ENCODE measurements at regions not wholly inside any gene's neighbourhood (a gene's known extent, or its start where the extent isn't known, plus 50 kb on each side); places are given as distances from the start of the nearest gene placed in this dataset.

- Mint-ChIP-seq H3K4me3 (ENCODE audit: low read depth, unreplicated experiment) (no peak overlapping the region), H3K27ac (ENCODE audit: unreplicated experiment) (no peak overlapping the region), H3K27me3 (ENCODE audit: unreplicated experiment) (no peaks in the 10 kb centered on the region), H3K4me1 (ENCODE audit: low read depth, unreplicated experiment) (no peaks in the 10 kb centered on the region), H3K36me3 (ENCODE audit: insufficient read depth, unreplicated experiment) (no peaks in the 10 kb centered on the region), H3K9me3 (ENCODE audit: low read depth, unreplicated experiment) (no peaks in the 10 kb centered on the region)
- no peak for DNase-seq
- no TSS peak for BruUV-seq (replicated peaks)
- TF ChIP-seq CTCF (IDR thresholded peaks at IDR 0.05; ENCODE audit: unreplicated experiment) = no peak
- intact Hi-C loops (cut with micrococcal nuclease; ENCODE audit: unreplicated experiment) = no loop called here
- CTCF ChIA-PET = no interaction called here
These were observed 1675.3 kb upstream of the CDH6 start for GRCh38 chr5:29518176-29518575.

GRCh38 chr5:29516224-29516623, 1677.3 kb upstream of the CDH6 start:
- Mint-ChIP-seq H3K36me3 (ENCODE audit: insufficient read depth, unreplicated experiment) (no peaks in the 10 kb centered on the region), H3K27me3 (ENCODE audit: unreplicated experiment) (no peaks in the 10 kb centered on the region), H3K4me3 (ENCODE audit: low read depth, unreplicated experiment) (no peak overlapping the region), H3K27ac (ENCODE audit: unreplicated experiment) (no peak overlapping the region), H3K4me1 (ENCODE audit: low read depth, unreplicated experiment) (no peaks in the 10 kb centered on the region), H3K9me3 (ENCODE audit: low read depth, unreplicated experiment) (peaks cover 3% of the 10 kb centered on the region)
- DNase-seq = no peak
- CTCF ChIA-PET = no interaction called here
- TF ChIP-seq CTCF (IDR thresholded peaks at IDR 0.05; ENCODE audit: unreplicated experiment) = no peak
- intact Hi-C loops (cut with micrococcal nuclease; ENCODE audit: unreplicated experiment) = no loop called here
- no TSS peak for BruUV-seq (replicated peaks)

GRCh38 chr5:29508131-29508530, 1685.4 kb upstream of the CDH6 start:
- no peaks in the 10 kb centered on the region for H3K27me3 Mint-ChIP-seq (ENCODE audit: unreplicated experiment)
- peaks cover 15% of the 10 kb centered on the region for H3K9me3 Mint-ChIP-seq (ENCODE audit: low read depth, unreplicated experiment)
- no peak overlapping the region for H3K27ac Mint-ChIP-seq (ENCODE audit: unreplicated experiment)
- H3K4me1 Mint-ChIP-seq (ENCODE audit: low read depth, unreplicated experiment) = no peaks in the 10 kb centered on the region
- no peaks in the 10 kb centered on the region for H3K36me3 Mint-ChIP-seq (ENCODE audit: insufficient read depth, unreplicated experiment)
- no peak for DNase-seq
- H3K4me3 Mint-ChIP-seq (ENCODE audit: low read depth, unreplicated experiment) = no peak overlapping the region
- no TSS peak for BruUV-seq (replicated peaks)
- CTCF ChIA-PET = no interaction called here
- no peak for TF ChIP-seq CTCF (IDR thresholded peaks at IDR 0.05; ENCODE audit: unreplicated experiment)
- intact Hi-C loops (cut with micrococcal nuclease; ENCODE audit: unreplicated experiment) = no loop called here

GRCh38 chr5:29504411-29504810, 1689.1 kb upstream of the CDH6 start:
- CTCF ChIA-PET = no interaction called here
- Mint-ChIP-seq H3K9me3 (ENCODE audit: low read depth, unreplicated experiment) (peaks cover 9% of the 10 kb centered on the region), H3K4me1 (ENCODE audit: low read depth, unreplicated experiment) (no peaks in the 10 kb centered on the region), H3K27ac (ENCODE audit: unreplicated experiment) (no peak overlapping the region), H3K4me3 (ENCODE audit: low read depth, unreplicated experiment) (no peak overlapping the region), H3K27me3 (ENCODE audit: unreplicated experiment) (no peaks in the 10 kb centered on the region), H3K36me3 (ENCODE audit: insufficient read depth, unreplicated experiment) (no peaks in the 10 kb centered on the region)
- DNase-seq = no peak
- BruUV-seq (replicated peaks) = no TSS peak
- intact Hi-C loops (cut with micrococcal nuclease; ENCODE audit: unreplicated experiment) = no loop called here
- TF ChIP-seq CTCF (IDR thresholded peaks at IDR 0.05; ENCODE audit: unreplicated experiment) = no peak

GRCh38 chr5:29498860-29499259, 1694.6 kb upstream of the CDH6 start:
- no peak overlapping the region for H3K4me3 Mint-ChIP-seq (ENCODE audit: low read depth, unreplicated experiment)
- no peaks in the 10 kb centered on the region for H3K27me3 Mint-ChIP-seq (ENCODE audit: unreplicated experiment)
- no peak for TF ChIP-seq CTCF (IDR thresholded peaks at IDR 0.05; ENCODE audit: unreplicated experiment)
- no peak for DNase-seq
- H3K4me1 Mint-ChIP-seq (ENCODE audit: low read depth, unreplicated experiment) = no peaks in the 10 kb centered on the region
- no peak overlapping the region for H3K27ac Mint-ChIP-seq (ENCODE audit: unreplicated experiment)
- BruUV-seq (replicated peaks) = no TSS peak
- CTCF ChIA-PET = no interaction called here
- peaks cover 11% of the 10 kb centered on the region for H3K9me3 Mint-ChIP-seq (ENCODE audit: low read depth, unreplicated experiment)
- H3K36me3 Mint-ChIP-seq (ENCODE audit: insufficient read depth, unreplicated experiment) = no peaks in the 10 kb centered on the region
- intact Hi-C loops (cut with micrococcal nuclease; ENCODE audit: unreplicated experiment) = no loop called here
